ENCODE measurements at regions not wholly inside any gene's neighbourhood (a gene's known extent, or its start where the extent isn't known, plus 50 kb on each side); places are given as distances from the start of the nearest gene placed in this dataset.

- no peak overlapping the region for H3K27ac ChIP-seq
- 88 to 89% methylated on average over 1 of the region's 1 CpG for WGBS, 2 donors
- no peaks in the 10 kb centered on the region for H3K4me1 ChIP-seq
- H3K27me3 ChIP-seq = no peaks in the 10 kb centered on the region
- intact Hi-C loops (cut with DNase I; ENCODE audit: low total_unique reads) = no loop called here
- H3K4me3 ChIP-seq = no peak overlapping the region
- DNase-seq = no peak
- no peaks in the 10 kb centered on the region for H3K36me3 ChIP-seq (ENCODE audit: low read depth, missing control alignments)
- no peak for TF ChIP-seq POLR2A (IDR thresholded peaks at IDR 0.05)
- TF ChIP-seq, protein P1, sequence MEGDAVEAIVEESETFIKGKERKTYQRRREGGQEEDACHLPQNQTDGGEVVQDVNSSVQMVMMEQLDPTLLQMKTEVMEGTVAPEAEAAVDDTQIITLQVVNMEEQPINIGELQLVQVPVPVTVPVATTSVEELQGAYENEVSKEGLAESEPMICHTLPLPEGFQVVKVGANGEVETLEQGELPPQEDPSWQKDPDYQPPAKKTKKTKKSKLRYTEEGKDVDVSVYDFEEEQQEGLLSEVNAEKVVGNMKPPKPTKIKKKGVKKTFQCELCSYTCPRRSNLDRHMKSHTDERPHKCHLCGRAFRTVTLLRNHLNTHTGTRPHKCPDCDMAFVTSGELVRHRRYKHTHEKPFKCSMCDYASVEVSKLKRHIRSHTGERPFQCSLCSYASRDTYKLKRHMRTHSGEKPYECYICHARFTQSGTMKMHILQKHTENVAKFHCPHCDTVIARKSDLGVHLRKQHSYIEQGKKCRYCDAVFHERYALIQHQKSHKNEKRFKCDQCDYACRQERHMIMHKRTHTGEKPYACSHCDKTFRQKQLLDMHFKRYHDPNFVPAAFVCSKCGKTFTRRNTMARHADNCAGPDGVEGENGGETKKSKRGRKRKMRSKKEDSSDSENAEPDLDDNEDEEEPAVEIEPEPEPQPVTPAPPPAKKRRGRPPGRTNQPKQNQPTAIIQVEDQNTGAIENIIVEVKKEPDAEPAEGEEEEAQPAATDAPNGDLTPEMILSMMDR (IDR thresholded peaks at IDR 0.05) = no peak
- H3K9me3 ChIP-seq = no peaks in the 10 kb centered on the region
Observed at GRCh38 chr3:191715585-191715984, 254.6 kb downstream of the PYDC2 start.

- intact Hi-C loops (cut with DNase I; ENCODE audit: low total_unique reads) = no loop called here
- 56 to 58% methylated on average over 4 of the region's 4 CpGs for WGBS, 2 donors
- no peaks in the 10 kb centered on the region for H3K36me3 ChIP-seq (ENCODE audit: low read depth, missing control alignments)
- TF ChIP-seq, protein P1 (IDR thresholded peaks at IDR 0.05) = no peak
- no peak for TF ChIP-seq POLR2A (IDR thresholded peaks at IDR 0.05)
- H3K4me1 ChIP-seq = no peaks in the 10 kb centered on the region
- DNase-seq = no peak
- H3K27me3 ChIP-seq = no peaks in the 10 kb centered on the region
- no peak overlapping the region for H3K27ac ChIP-seq
- H3K9me3 ChIP-seq = no peaks in the 10 kb centered on the region
- H3K4me3 ChIP-seq = no peak overlapping the region
Observed at GRCh38 chr3:191721390-191721861, 260.5 kb downstream of the PYDC2 start.

DNA sequence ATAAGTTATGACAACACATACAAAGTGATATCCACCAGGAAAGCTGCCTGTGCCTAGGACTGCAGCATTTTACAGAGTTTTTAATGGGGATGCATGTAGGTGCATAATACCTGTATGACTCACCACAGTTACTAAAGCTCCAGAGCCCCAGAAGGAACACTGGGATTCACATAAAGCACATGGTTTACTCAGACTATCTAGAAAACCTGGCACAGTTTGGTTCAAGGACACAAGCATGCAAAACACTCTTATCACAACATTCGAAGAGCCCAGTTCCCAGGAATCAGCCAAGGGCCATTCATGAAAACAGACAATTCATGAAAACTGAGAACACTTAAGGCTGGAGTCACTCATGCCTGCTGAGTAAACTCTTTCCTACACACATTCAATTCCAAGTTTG lies 261.0 kb downstream of the PYDC2 start:
- DNase-seq = peak; percentile 30
- TF ChIP-seq POLR2A (IDR thresholded peaks at IDR 0.05) = no peak
- TF ChIP-seq, protein P1 (IDR thresholded peaks at IDR 0.05) = no peak
- 17 to 33% methylated on average over 1 of the region's 1 CpG for WGBS, 2 donors
- intact Hi-C loops (cut with DNase I; ENCODE audit: low total_unique reads) = no loop called here
- no peaks in the 10 kb centered on the region for H3K36me3 ChIP-seq (ENCODE audit: low read depth, missing control alignments)
- no peaks in the 10 kb centered on the region for H3K9me3 ChIP-seq
- no peaks in the 10 kb centered on the region for H3K4me1 ChIP-seq
- no peaks in the 10 kb centered on the region for H3K27me3 ChIP-seq
- no peak overlapping the region for H3K27ac ChIP-seq
- H3K4me3 ChIP-seq = no peak overlapping the region

DNA sequence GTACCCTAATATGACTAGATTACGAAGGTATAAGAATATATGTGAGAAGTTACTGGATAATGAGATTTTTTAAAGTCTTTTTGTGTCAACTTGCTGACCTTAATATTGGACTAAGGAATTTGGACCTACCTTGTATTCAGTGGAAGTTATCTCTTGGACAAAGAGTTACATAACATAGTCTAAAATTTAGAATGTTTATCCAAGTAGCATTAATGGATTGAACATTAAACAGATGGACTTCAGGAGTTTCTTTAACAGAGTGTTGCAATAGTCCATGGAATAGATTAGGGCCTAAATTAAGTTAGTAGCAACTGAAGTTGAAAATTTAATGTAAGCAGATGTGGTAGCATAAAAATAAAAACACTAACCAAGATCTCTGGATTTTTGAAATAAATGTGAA lies 266.4 kb downstream of the PYDC2 start:
- 86 to 93% methylated on average over 1 of the region's 1 CpG for WGBS, 2 donors
- no peak for DNase-seq
- H3K36me3 ChIP-seq (ENCODE audit: low read depth, missing control alignments) = no peaks in the 10 kb centered on the region
- H3K4me1 ChIP-seq = no peaks in the 10 kb centered on the region
- no peaks in the 10 kb centered on the region for H3K27me3 ChIP-seq
- H3K4me3 ChIP-seq = no peak overlapping the region
- no peaks in the 10 kb centered on the region for H3K9me3 ChIP-seq
- no peak overlapping the region for H3K27ac ChIP-seq
- intact Hi-C loops (cut with DNase I; ENCODE audit: low total_unique reads) = no loop called here
- no peak for TF ChIP-seq POLR2A (IDR thresholded peaks at IDR 0.05)
- TF ChIP-seq, protein P1 (IDR thresholded peaks at IDR 0.05) = no peak

GRCh38 chr3:191728186-191728585 lies 267.2 kb downstream of the PYDC2 start:
- intact Hi-C loops (cut with DNase I; ENCODE audit: low total_unique reads) = no loop called here
- WGBS, 2 donors = 80 to 87% methylated on average over 1 of the region's 1 CpG

More at GRCh38 chr3:191728186-191728585, 267.2 kb downstream of the PYDC2 start:
- no peak for TF ChIP-seq POLR2A (IDR thresholded peaks at IDR 0.05)
- TF ChIP-seq, protein P1 (IDR thresholded peaks at IDR 0.05) = no peak
- H3K27me3 ChIP-seq = no peaks in the 10 kb centered on the region
- no peaks in the 10 kb centered on the region for H3K9me3 ChIP-seq
- no peak overlapping the region for H3K27ac ChIP-seq
- no peaks in the 10 kb centered on the region for H3K4me1 ChIP-seq
- H3K36me3 ChIP-seq (ENCODE audit: low read depth, missing control alignments) = no peaks in the 10 kb centered on the region
- H3K4me3 ChIP-seq = no peak overlapping the region
- no peak for DNase-seq
